ENCODE measurements at regions not wholly inside any gene's neighbourhood (a gene's known extent, or its start where the extent isn't known, plus 50 kb on each side); places are given as distances from the start of the nearest gene placed in this dataset.

GRCh38 chr1:102751111-102751510, 357.2 kb downstream of the COL11A1 start:
- no peak for TF ChIP-seq RFX5 (IDR thresholded peaks at IDR 0.05; ENCODE audit: low read depth, low read length)
- no peak for TF ChIP-seq CTCF (conservative IDR thresholded peaks at IDR 0.05; ENCODE audit: low read depth, low read length)
- no peak for TF ChIP-seq POLR2A (IDR thresholded peaks at IDR 0.05; ENCODE audit: low read depth, low read length)
- no peak for TF ChIP-seq CHD1 (IDR thresholded peaks at IDR 0.05; ENCODE audit: low read depth, low read length)
- no peak for TF ChIP-seq BHLHE40 (IDR thresholded peaks at IDR 0.05; ENCODE audit: low read depth, low read length)
- TF ChIP-seq NFE2L2 (IDR thresholded peaks at IDR 0.05; ENCODE audit: low read depth, low read length) = no peak
- TF ChIP-seq CEBPB (IDR thresholded peaks at IDR 0.05; ENCODE audit: low read depth, low read length) = no peak
- TF ChIP-seq, protein P1, sequence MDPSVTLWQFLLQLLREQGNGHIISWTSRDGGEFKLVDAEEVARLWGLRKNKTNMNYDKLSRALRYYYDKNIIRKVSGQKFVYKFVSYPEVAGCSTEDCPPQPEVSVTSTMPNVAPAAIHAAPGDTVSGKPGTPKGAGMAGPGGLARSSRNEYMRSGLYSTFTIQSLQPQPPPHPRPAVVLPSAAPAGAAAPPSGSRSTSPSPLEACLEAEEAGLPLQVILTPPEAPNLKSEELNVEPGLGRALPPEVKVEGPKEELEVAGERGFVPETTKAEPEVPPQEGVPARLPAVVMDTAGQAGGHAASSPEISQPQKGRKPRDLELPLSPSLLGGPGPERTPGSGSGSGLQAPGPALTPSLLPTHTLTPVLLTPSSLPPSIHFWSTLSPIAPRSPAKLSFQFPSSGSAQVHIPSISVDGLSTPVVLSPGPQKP (IDR thresholded peaks at IDR 0.05; ENCODE audit: borderline replicate concordance, low read depth, low read length) = no peak
